ENCODE measurements at regions not wholly inside any gene's neighbourhood (a gene's known extent, or its start where the extent isn't known, plus 50 kb on each side); places are given as distances from the start of the nearest gene placed in this dataset.

DNA sequence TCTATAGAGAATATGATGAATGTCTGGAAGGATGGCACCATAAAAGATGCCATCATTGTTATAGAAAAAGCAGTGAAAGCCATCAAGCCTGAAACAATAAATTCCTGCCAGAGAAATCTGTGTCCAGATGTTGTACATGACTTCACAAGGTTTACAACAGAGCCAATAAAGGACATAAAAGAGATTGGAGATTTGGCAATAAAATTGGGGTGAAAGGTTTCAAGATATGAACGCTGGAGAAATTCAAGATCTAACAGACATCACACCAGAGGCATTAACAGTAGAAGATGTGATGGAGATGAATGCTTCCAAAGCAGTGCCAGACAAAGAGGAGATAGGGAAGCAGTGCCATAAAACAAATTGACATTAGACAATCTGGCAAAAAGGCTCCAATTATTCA is 518.8 kb upstream of the ACVR2A start:
- no peak for DNase-seq
- H3K36me3 ChIP-seq: no peaks in the 10 kb centered on the region
- no peaks in the 10 kb centered on the region for H3K27me3 ChIP-seq (ENCODE audit: insufficient read depth, low read depth, severe bottlenecking)
- no peak overlapping the region for H3K4me3 ChIP-seq (ENCODE audit: low read depth, low read length)
- TF ChIP-seq, protein P1, sequence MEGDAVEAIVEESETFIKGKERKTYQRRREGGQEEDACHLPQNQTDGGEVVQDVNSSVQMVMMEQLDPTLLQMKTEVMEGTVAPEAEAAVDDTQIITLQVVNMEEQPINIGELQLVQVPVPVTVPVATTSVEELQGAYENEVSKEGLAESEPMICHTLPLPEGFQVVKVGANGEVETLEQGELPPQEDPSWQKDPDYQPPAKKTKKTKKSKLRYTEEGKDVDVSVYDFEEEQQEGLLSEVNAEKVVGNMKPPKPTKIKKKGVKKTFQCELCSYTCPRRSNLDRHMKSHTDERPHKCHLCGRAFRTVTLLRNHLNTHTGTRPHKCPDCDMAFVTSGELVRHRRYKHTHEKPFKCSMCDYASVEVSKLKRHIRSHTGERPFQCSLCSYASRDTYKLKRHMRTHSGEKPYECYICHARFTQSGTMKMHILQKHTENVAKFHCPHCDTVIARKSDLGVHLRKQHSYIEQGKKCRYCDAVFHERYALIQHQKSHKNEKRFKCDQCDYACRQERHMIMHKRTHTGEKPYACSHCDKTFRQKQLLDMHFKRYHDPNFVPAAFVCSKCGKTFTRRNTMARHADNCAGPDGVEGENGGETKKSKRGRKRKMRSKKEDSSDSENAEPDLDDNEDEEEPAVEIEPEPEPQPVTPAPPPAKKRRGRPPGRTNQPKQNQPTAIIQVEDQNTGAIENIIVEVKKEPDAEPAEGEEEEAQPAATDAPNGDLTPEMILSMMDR (IDR thresholded peaks at IDR 0.05; ENCODE audit: low read depth, low read length): no peak
- H3K27ac ChIP-seq: no peak overlapping the region
- H3K9me3 ChIP-seq (ENCODE audit: severe bottlenecking): no peaks in the 10 kb centered on the region

DNA sequence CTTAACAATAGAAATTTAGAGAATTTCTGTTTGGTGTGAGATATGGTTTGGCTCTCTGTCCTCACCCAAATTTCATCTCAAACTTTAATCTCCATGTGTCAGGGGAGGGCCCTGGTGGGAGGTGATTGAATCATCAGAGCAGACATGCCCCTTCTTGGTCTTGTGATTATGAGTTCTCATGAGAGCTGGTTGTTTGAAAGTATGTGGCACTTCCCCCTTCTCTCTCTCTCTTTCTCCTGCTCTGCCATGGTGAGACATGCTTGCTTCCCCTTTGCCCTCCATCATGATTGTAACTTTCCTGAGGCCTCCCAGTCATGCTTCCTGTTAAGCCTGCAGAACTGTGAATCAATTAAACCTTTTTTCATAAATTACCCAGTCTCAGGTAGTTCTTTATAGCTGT is 524.7 kb upstream of the ACVR2A start:
- H3K27ac ChIP-seq: no peak overlapping the region
- DNase-seq: no peak

DNA sequence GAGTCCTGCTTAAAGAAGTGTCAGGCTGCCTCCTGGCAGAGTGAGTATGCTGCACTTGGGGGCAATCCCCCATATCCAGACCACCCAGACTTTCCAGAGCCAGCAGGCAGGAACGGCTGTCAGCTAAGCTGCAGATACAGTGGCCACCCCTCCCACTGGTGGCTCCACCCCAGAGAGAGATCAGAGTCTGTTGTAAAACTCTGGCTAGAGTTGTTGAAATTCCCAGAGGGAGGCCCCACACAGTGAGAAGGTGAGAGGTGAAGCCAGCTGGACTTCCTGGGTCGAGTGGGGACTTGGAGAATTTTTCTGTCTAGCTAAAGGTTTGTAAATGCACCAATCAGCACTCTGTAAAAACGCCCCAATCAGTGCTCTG is 533.8 kb upstream of the ACVR2A start:
- DNase-seq: no peak
- no peaks in the 10 kb centered on the region for H3K36me3 ChIP-seq
- TF ChIP-seq, protein P1 (IDR thresholded peaks at IDR 0.05; ENCODE audit: low read depth, low read length): no peak
- H3K9me3 ChIP-seq (ENCODE audit: severe bottlenecking): no peaks in the 10 kb centered on the region
- no peak overlapping the region for H3K4me3 ChIP-seq (ENCODE audit: low read depth, low read length)
- no peaks in the 10 kb centered on the region for H3K27me3 ChIP-seq (ENCODE audit: insufficient read depth, low read depth, severe bottlenecking)
- H3K27ac ChIP-seq: no peak overlapping the region

More for the DNA sequence above, 524.7 kb upstream of the ACVR2A start:
- Histone ChIP-seq H3K36me3 (no peaks in the 10 kb centered on the region), H3K9me3 (ENCODE audit: severe bottlenecking) (peaks cover 7% of the 10 kb centered on the region), H3K27me3 (ENCODE audit: insufficient read depth, low read depth, severe bottlenecking) (no peaks in the 10 kb centered on the region), H3K4me3 (ENCODE audit: low read depth, low read length) (no peak overlapping the region)
- TF ChIP-seq, protein P1 (IDR thresholded peaks at IDR 0.05; ENCODE audit: low read depth, low read length): no peak

DNA sequence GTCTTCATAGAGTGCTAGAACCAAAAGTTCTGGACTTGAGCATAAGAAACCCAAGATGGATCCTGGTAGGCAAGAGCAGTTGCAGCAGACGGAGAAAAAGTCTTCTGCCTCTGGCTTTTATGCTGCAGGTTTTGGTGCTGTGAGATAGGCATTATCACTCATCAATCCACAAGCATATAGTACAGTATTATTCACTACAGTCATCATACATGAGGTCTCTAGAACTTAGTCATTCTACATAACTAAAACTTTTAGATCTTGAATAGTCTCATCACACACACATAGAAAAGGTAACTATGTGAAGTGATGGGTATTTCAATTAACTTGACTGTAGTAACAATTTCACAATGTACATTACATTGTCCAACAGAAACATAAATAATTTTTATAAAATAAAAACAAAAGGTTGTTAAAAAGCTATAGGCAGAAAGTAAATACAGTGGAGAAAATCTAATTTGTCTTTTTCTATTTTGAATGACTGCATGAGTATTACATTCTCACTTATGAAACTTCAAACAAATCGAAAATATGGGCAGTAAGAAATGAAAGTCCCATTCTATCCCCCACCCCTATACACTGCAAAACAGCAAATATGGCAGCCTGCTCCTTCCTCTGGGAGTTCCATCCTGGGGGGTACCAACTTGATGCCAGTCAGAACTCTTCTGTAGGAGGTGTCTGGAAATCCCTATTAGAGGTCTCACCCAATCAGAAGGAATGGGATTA is 534.3 kb upstream of the ACVR2A start:
- Histone ChIP-seq H3K36me3 (no peaks in the 10 kb centered on the region), H3K27me3 (ENCODE audit: insufficient read depth, low read depth, severe bottlenecking) (no peaks in the 10 kb centered on the region), H3K9me3 (ENCODE audit: severe bottlenecking) (no peaks in the 10 kb centered on the region), H3K4me3 (ENCODE audit: low read depth, low read length) (no peak overlapping the region), H3K27ac (no peak overlapping the region)
- TF ChIP-seq, protein P1 (IDR thresholded peaks at IDR 0.05; ENCODE audit: low read depth, low read length): no peak
- no peak for DNase-seq

DNA sequence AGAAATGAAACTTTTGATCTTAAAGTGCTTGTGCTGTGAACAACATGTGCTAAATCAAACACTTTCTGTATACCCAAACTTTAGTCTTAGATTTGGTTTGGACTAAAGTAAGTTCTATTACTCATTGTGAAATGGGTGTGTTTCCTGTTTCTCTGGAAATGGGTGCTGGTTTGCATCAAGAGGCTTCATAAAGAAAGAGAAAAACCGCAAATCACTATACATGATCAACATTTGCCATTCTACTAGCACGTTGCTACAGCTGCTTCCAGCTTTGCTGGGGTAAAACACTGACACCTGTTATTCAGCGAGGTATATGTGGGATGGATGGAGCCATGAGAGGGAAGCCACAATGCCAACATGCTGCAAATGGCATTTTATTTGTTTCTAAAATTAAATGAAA is 547.0 kb upstream of the ACVR2A start:
- H3K27ac ChIP-seq: no peak overlapping the region
- no peaks in the 10 kb centered on the region for H3K27me3 ChIP-seq (ENCODE audit: insufficient read depth, low read depth, severe bottlenecking)
- H3K36me3 ChIP-seq: no peaks in the 10 kb centered on the region
- DNase-seq: no peak
- TF ChIP-seq, protein P1 (IDR thresholded peaks at IDR 0.05; ENCODE audit: low read depth, low read length): no peak
- no peaks in the 10 kb centered on the region for H3K9me3 ChIP-seq (ENCODE audit: severe bottlenecking)
- H3K4me3 ChIP-seq (ENCODE audit: low read depth, low read length): no peak overlapping the region

DNA sequence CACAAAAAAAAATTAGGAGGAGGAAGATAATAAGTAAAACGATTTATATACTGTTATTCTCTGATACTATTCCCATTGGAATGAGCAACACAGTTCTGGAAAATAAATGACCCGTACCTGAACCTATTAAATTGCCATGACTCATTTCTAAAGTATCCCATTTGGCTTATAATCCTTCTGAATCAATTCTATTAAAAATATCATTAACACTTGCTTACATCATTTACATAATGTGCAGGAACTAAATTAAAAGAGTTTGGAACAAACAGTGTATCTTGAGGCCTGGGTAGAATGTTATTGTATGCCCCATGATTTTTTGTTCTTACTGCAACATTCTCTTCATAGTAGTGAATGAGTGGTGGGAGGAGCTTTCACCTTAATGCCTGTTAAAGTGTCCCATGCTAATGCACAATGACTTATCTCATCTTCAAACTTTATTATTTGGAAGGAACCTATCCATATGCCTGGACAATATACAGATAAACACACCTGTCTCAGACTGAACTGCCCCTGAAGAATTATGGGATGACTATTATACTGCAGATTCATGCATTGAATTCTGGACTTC is 549.9 kb upstream of the ACVR2A start:
- no peaks in the 10 kb centered on the region for H3K36me3 ChIP-seq
- no peaks in the 10 kb centered on the region for H3K27me3 ChIP-seq (ENCODE audit: insufficient read depth, low read depth, severe bottlenecking)
- DNase-seq: no peak
- H3K4me3 ChIP-seq (ENCODE audit: low read depth, low read length): no peak overlapping the region
- no peaks in the 10 kb centered on the region for H3K9me3 ChIP-seq (ENCODE audit: severe bottlenecking)
- TF ChIP-seq, protein P1 (IDR thresholded peaks at IDR 0.05; ENCODE audit: low read depth, low read length): no peak
- no peak overlapping the region for H3K27ac ChIP-seq

All from WERI-Rb-1 (cell line).